C4-2B (cell line): ENCODE measurements at regions not wholly inside any gene's neighbourhood (a gene's known extent, or its start where the extent isn't known, plus 50 kb on each side); places are given as distances from the start of the nearest gene placed in this dataset.
"Not testable (repeated sequence)": the region's sequence is repeated elsewhere in the genome, so short reads cannot be mapped to it uniquely, and the experiment has no call there.

Source experiments
- H3K27ac ChIP-seq: fragments of 450-650 bp; 2 replicates; pipeline ENCODE4 v1.5.1; 2017
- ZFX ChIP-seq: fragments of 450-650 bp; IDR thresholded peaks from 2 replicates; pipeline ENCODE4 v1.6.1; 2017
- TF ChIP-seq, protein P1 (sequence below): fragments of 450-650 bp; conservative IDR thresholded peaks from 2 replicates; pipeline ENCODE4 v1.5.1; 2017; ENCODE audit warnings: mild to moderate bottlenecking

DNA sequence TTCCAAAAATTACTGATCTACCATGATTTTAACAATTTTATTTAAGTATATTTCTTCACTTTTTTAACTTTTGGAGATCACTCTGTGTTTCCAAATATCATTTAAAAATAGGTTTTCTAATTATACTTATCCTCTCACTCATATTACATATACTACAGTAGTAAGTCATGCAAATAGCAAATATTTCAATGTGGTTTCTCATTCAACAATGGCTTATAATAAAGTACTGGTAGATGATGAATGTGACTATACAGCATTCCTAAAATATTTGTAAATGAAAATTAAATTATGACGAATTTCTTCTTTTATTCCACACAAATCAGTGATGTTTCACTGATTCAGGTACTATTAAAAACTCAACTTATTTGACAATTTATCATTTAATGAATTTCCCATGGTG lies 176.3 kb upstream of the MEF2C start:
- no peak overlapping the region for H3K27ac ChIP-seq
- TF ChIP-seq, protein P1, sequence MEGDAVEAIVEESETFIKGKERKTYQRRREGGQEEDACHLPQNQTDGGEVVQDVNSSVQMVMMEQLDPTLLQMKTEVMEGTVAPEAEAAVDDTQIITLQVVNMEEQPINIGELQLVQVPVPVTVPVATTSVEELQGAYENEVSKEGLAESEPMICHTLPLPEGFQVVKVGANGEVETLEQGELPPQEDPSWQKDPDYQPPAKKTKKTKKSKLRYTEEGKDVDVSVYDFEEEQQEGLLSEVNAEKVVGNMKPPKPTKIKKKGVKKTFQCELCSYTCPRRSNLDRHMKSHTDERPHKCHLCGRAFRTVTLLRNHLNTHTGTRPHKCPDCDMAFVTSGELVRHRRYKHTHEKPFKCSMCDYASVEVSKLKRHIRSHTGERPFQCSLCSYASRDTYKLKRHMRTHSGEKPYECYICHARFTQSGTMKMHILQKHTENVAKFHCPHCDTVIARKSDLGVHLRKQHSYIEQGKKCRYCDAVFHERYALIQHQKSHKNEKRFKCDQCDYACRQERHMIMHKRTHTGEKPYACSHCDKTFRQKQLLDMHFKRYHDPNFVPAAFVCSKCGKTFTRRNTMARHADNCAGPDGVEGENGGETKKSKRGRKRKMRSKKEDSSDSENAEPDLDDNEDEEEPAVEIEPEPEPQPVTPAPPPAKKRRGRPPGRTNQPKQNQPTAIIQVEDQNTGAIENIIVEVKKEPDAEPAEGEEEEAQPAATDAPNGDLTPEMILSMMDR = no peak

DNA sequence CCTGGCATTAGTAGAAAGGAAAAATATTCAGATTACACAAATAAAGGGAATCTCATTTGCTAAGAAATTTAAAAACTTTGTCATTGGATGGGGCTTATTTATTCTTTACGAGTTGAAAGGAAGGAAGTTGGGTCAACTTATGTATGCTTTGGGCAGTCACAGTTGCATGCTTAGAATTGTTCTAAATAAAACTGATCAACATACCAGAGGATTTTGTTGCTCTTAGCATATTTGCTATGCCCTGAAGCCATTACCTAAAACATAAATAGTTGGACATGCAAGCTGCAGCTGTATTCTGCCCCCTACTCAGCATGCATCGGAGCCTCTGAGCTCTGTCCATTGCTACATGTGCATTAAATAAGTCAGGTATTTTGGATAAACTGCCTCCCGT lies 172.7 kb upstream of the MEF2C start:
- TF ChIP-seq, protein P1 = no peak
- no peak for TF ChIP-seq ZFX
- H3K27ac ChIP-seq = no peak overlapping the region

DNA sequence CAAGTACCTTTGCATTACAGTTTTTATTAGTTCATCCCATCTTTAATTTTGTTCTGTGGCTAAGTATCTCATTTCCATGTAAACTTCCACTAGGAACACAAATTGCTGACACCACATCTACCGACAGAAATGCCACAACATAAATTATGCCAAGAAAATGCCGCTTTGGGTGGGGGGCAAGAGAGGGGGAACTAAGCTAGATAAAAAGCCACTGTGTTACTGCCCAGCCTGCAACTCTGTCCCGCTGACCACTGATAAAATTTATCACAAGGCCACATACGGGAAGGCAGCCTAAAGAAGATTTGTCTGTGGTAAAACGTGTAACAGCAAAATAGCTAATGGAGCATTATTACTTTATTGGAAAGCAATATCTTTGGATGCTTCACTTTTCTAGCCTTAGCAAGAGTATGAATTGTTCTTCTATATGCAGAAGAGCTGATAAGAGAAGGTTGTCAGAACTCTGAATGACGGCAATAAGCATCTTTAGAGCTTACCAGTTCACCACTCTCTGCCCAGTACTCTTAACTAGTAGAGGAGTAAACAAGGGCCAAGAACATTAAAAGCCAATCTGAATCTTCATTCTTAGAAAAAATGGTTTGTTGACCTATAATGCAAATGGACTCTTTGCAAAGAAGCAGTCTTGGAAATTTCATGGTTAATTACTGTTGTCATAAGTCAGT lies 172.2 kb upstream of the MEF2C start:
- no peak overlapping the region for H3K27ac ChIP-seq
- TF ChIP-seq, protein P1 = no peak
- TF ChIP-seq ZFX = no peak

DNA sequence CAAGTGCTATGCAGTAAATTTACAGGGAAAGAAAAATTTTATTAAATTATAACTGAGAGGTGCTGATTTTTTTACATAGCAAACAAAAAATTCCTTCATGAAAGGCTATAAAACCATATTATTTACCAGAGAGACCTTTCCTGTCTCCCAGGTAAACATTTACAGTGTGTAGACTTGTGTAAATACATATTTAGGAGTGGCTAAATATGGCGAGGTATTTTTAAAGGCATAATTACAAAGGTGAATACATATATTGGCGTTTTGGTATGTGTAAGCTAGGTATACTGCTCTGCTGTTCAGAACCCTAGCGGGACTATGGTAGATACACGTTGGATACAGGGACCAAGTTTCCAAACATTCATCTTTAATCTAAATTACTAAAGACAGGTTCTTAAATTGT lies 170.6 kb upstream of the MEF2C start:
- TF ChIP-seq ZFX = no peak
- TF ChIP-seq, protein P1 = no peak

DNA sequence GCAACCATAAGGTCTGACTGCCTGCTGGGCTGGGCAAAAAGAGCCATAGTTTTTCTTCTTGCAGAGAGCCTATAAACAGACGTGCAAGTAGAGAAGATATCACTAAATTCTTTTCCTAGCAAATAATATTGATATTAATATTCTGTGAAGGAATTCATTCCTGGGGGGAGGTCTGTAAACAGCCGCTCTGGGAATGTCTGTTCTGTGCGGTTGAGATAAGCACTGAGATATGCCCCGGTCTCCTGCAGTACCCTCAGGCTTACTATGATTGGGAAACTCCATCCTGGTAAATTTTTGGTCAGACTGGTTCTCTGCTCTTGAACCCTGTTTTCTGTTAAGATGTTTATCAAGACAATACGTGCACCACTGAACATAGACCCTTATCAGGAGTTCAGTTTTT lies 167.1 kb upstream of the MEF2C start:
- H3K27ac ChIP-seq = not testable (repeated sequence)

More for the DNA sequence above, 170.6 kb upstream of the MEF2C start:
- H3K27ac ChIP-seq = no peak overlapping the region

DNA sequence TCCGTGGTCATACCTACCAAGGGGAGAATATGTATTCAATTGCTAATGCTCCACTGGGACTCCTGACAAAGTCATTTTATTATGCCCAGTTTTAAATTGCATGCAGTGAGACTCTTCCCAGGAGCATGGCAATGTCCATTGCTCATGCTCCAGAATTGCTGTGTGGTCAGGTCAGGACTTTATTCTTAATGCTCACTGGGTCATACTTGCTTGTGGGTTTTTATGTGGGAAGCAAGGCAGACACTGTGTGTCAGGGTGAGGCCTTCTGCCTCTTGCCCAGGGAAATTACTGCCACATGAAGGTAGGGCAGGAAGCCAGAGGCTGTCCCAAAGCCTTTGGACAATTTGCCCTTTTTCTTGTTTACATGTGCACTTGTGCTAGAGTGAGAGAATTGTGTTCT lies 164.6 kb upstream of the MEF2C start:
- TF ChIP-seq, protein P1 = no peak
- TF ChIP-seq ZFX = no peak

DNA sequence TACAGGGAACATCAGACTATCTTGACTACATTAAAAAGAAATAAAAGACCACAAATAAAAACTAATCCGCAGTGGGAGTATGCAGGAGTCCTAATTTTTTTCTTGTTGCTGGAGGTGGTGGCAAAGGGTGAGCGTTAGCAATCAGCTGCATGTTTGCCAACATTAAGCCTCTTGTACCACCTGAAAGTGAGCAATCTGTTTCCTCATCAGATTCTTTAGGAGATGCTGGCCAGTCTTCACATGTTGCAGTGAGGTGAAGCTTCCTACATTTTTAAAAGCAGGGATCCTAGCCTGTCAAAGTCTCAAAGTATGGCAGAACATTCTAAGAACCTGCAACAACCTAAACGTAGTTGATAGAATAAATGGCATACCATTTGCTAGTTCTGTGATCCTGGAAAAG lies 162.2 kb upstream of the MEF2C start:
- no peak overlapping the region for H3K27ac ChIP-seq
- TF ChIP-seq, protein P1 = no peak
- no peak for TF ChIP-seq ZFX

More for the DNA sequence above, 164.6 kb upstream of the MEF2C start:
- no peak overlapping the region for H3K27ac ChIP-seq

DNA sequence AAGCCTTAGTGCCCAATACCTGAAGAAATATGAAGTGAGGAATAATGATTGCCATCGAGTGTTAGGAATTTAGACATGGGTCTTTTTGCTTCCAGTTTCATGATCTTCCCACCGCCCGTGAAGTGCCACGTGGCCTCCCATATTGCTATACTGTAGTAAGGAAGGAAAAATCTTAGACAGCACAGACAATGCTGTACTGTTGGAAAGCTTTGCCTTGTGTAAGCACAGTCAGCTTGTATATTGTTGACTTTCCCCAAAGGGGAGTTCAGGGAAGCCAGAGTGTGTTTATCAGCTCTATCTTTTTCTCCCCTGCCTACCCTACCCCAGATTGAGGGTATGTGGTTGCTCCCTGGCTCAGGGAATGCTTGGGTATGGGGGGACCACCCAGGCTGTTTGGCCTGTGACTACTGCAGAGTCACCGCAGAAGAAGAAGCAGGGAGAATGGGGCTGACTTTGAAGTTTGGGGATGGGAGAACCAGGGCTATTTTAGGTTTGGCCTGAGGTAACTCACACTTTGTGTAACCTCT lies 161.8 kb upstream of the MEF2C start:
- no peak overlapping the region for H3K27ac ChIP-seq
- TF ChIP-seq, protein P1 = no peak
- TF ChIP-seq ZFX = no peak
